ENCODE measurements at regions not wholly inside any gene's neighbourhood (a gene's known extent, or its start where the extent isn't known, plus 50 kb on each side); places are given as distances from the start of the nearest gene placed in this dataset.
A peak's percentile ranks its signal among the peaks of the same experiment; 100 is the strongest.

GRCh38 chr3:66592927-66593625 lies 92.3 kb upstream of the LRIG1 start:
- H3K27ac ChIP-seq (ENCODE audit: extremely low read depth, low read depth, low read length): no peak overlapping the region
- CTCF ChIA-PET: interaction anchor here (0.6 to 0.7 kb wide), 2 partner anchors 186 to 1032 kb away, joined by 3 to 4 read pairs; no protein-coding TSS in a partner anchor
- H3K4me1 ChIP-seq (ENCODE audit: control insufficient read depth, insufficient read depth, low read length): no peaks in the 10 kb centered on the region
- H3K36me3 ChIP-seq (ENCODE audit: control insufficient read depth in 2 of 2, insufficient read depth in 1 of 2, low read length in 2 of 2): no peaks in the 10 kb centered on the region
- H3K4me3 ChIP-seq (ENCODE audit: low read depth, low read length): no peak overlapping the region
- POLR2A ChIA-PET: no interaction called here
- TF ChIP-seq, protein P1, sequence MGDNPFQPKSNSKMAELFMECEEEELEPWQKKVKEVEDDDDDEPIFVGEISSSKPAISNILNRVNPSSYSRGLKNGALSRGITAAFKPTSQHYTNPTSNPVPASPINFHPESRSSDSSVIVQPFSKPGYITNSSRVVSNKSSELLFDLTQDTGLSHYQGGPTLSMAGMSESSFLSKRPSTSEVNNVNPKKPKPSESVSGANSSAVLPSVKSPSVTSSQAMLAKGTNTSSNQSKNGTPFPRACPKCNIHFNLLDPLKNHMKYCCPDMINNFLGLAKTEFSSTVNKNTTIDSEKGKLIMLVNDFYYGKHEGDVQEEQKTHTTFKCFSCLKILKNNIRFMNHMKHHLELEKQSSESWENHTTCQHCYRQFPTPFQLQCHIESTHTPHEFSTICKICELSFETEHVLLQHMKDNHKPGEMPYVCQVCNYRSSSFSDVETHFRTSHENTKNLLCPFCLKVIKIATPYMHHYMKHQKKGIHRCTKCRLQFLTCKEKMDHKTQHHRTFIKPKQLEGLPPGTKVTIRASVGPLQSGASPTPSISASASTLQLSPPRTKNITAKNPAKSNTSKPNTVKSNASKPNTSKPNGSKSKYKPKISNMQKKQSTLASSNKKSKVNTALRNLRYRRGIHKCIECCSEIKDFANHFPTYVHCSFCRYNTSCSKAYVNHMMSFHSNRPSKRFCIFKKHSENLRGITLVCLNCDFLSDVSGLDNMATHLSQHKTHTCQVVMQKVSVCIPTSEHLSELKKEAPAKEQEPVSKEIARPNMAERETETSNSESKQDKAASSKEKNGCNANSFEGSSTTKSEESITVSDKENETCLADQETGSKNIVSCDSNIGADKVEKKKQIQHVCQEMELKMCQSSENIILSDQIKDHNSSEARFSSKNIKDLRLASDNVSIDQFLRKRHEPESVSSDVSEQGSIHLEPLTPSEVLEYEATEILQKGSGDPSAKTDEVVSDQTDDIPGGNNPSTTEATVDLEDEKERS (tag by site-specific recombination; IDR thresholded peaks at IDR 0.05): no peak
- no peak for TF ChIP-seq ZNF24 (tag by site-specific recombination; IDR thresholded peaks at IDR 0.05)
- TF ChIP-seq YY2 (tag by site-specific recombination; IDR thresholded peaks at IDR 0.05): no peak
- no peaks in the 10 kb centered on the region for H3K9me3 ChIP-seq (ENCODE audit: control insufficient read depth, insufficient read depth, low read depth, low read length)

GRCh38 chr3:66593978-66594377 lies 93.2 kb upstream of the LRIG1 start:
- no peaks in the 10 kb centered on the region for H3K9me3 ChIP-seq (ENCODE audit: control insufficient read depth, insufficient read depth, low read depth, low read length)
- ChIA-PET CTCF (interaction anchor here (0.6 kb wide), 1 partner anchor 1033 kb away, joined by 4 read pairs; no protein-coding TSS in a partner anchor), POLR2A (no interaction called here)
- no peaks in the 10 kb centered on the region for H3K4me1 ChIP-seq (ENCODE audit: control insufficient read depth, insufficient read depth, low read length)
- H3K36me3 ChIP-seq (ENCODE audit: control insufficient read depth in 2 of 2, insufficient read depth in 1 of 2, low read length in 2 of 2): no peaks in the 10 kb centered on the region
- no peak overlapping the region for H3K27ac ChIP-seq (ENCODE audit: extremely low read depth, low read depth, low read length)
- no peak overlapping the region for H3K4me3 ChIP-seq (ENCODE audit: low read depth, low read length)
- TF ChIP-seq ZNF155 (tag by site-specific recombination; IDR thresholded peaks at IDR 0.05) (no peak), ZNF629 (tag by site-specific recombination; IDR thresholded peaks at IDR 0.05) (peak; percentile 67), ZNF211 (tag by site-specific recombination; IDR thresholded peaks at IDR 0.05; ENCODE audit: low read depth) (no peak), SP2 (tag by site-specific recombination; IDR thresholded peaks at IDR 0.05) (no peak), ZNF621 (tag by site-specific recombination; IDR thresholded peaks at IDR 0.05) (no peak), ZFP69B (tag by site-specific recombination; IDR thresholded peaks at IDR 0.05) (no peak), ZNF692 (tag by site-specific recombination; IDR thresholded peaks at IDR 0.05) (0 out of 2 replicates have a peak, but pooled peaks have one; percentile 38), ZNF473 (tag by site-specific recombination; IDR thresholded peaks at IDR 0.05) (no peak), ZBTB21 (tag by site-specific recombination; IDR thresholded peaks at IDR 0.05) (0 out of 2 replicates have a peak, but pooled peaks have one; percentile 17)
- TF ChIP-seq, protein P2, sequence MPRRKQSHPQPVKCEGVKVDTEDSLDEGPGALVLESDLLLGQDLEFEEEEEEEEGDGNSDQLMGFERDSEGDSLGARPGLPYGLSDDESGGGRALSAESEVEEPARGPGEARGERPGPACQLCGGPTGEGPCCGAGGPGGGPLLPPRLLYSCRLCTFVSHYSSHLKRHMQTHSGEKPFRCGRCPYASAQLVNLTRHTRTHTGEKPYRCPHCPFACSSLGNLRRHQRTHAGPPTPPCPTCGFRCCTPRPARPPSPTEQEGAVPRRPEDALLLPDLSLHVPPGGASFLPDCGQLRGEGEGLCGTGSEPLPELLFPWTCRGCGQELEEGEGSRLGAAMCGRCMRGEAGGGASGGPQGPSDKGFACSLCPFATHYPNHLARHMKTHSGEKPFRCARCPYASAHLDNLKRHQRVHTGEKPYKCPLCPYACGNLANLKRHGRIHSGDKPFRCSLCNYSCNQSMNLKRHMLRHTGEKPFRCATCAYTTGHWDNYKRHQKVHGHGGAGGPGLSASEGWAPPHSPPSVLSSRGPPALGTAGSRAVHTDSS (tag by site-specific recombination; IDR thresholded peaks at IDR 0.05): no peak
- TF ChIP-seq, protein P3, sequence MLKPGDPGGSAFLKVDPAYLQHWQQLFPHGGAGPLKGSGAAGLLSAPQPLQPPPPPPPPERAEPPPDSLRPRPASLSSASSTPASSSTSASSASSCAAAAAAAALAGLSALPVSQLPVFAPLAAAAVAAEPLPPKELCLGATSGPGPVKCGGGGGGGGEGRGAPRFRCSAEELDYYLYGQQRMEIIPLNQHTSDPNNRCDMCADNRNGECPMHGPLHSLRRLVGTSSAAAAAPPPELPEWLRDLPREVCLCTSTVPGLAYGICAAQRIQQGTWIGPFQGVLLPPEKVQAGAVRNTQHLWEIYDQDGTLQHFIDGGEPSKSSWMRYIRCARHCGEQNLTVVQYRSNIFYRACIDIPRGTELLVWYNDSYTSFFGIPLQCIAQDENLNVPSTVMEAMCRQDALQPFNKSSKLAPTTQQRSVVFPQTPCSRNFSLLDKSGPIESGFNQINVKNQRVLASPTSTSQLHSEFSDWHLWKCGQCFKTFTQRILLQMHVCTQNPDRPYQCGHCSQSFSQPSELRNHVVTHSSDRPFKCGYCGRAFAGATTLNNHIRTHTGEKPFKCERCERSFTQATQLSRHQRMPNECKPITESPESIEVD (tag by site-specific recombination; IDR thresholded peaks at IDR 0.05): peak; percentile 62

Data from HEK293 (cell line).